ENCODE measurements at regions not wholly inside any gene's neighbourhood (a gene's known extent, or its start where the extent isn't known, plus 50 kb on each side); places are given as distances from the start of the nearest gene placed in this dataset.

- intact Hi-C loops (cut with DNase I; ENCODE audit: low total_unique reads) = loop anchor here (5.0 kb wide), 1 partner anchor 200 kb away; no protein-coding TSS in a partner anchor
- 91 to 97% methylated on average over 2 of the region's 2 CpGs for WGBS, 2 donors
- DNase-seq (ENCODE audit: low spot score in 2 of 2) = no peak
- no peak for TF ChIP-seq POLR2A (IDR thresholded peaks at IDR 0.05)
- no peak overlapping the region for H3K4me3 ChIP-seq (ENCODE audit: low read depth, poor library complexity, severe bottlenecking)
Measured at GRCh38 chr3:64397573-64397972, 172.3 kb upstream of the PRICKLE2 start.

- no peak for DNase-seq (ENCODE audit: low spot score in 2 of 2)
- WGBS, 2 donors = 67 to 80% methylated on average over 2 of the region's 2 CpGs
- intact Hi-C loops (cut with DNase I; ENCODE audit: low total_unique reads) = loop anchor here (5.0 kb wide), 1 partner anchor 198 kb away; no protein-coding TSS in a partner anchor
- no peak overlapping the region for H3K4me3 ChIP-seq (ENCODE audit: low read depth, poor library complexity, severe bottlenecking)
- TF ChIP-seq CTCF (IDR thresholded peaks at IDR 0.05) (no peak), POLR2A (IDR thresholded peaks at IDR 0.05) (no peak)
Measured at GRCh38 chr3:64395490-64395889, 170.2 kb upstream of the PRICKLE2 start.

- DNase-seq (ENCODE audit: low spot score in 2 of 2) = no peak
- no peak overlapping the region for H3K4me3 ChIP-seq (ENCODE audit: low read depth, poor library complexity, severe bottlenecking)
- WGBS, 2 donors = 90 to 95% methylated on average over 5 of the region's 5 CpGs
- TF ChIP-seq POLR2A (IDR thresholded peaks at IDR 0.05) (no peak), CTCF (IDR thresholded peaks at IDR 0.05) (no peak)
- intact Hi-C loops (cut with DNase I; ENCODE audit: low total_unique reads) = no loop called here
Measured at GRCh38 chr3:64393193-64393592, 167.9 kb upstream of the PRICKLE2 start.

- DNase-seq (ENCODE audit: low spot score in 2 of 2) = no peak
- 80% methylated on average over 6 of the region's 6 CpGs for WGBS, 2 donors
- TF ChIP-seq POLR2A (IDR thresholded peaks at IDR 0.05) (no peak), CTCF (IDR thresholded peaks at IDR 0.05) (no peak)
- no peak overlapping the region for H3K4me3 ChIP-seq (ENCODE audit: low read depth, poor library complexity, severe bottlenecking)
- intact Hi-C loops (cut with DNase I; ENCODE audit: low total_unique reads) = no loop called here
Measured at GRCh38 chr3:64392001-64392400, 166.7 kb upstream of the PRICKLE2 start.

GRCh38 chr3:64390893-64391292 is 165.6 kb upstream of the PRICKLE2 start:
- no peak for TF ChIP-seq POLR2A (IDR thresholded peaks at IDR 0.05)
- TF ChIP-seq CTCF (IDR thresholded peaks at IDR 0.05) = no peak
- DNase-seq (ENCODE audit: low spot score in 2 of 2) = no peak
- intact Hi-C loops (cut with DNase I; ENCODE audit: low total_unique reads) = no loop called here
- H3K4me3 ChIP-seq (ENCODE audit: low read depth, poor library complexity, severe bottlenecking) = no peak overlapping the region

- no peak for DNase-seq (ENCODE audit: low spot score in 2 of 2)
- TF ChIP-seq CTCF (IDR thresholded peaks at IDR 0.05) = no peak
- TF ChIP-seq POLR2A (IDR thresholded peaks at IDR 0.05) = no peak
- H3K4me3 ChIP-seq (ENCODE audit: low read depth, poor library complexity, severe bottlenecking) = no peak overlapping the region
- 68 to 79% methylated on average over 4 of the region's 4 CpGs for WGBS, 2 donors
- intact Hi-C loops (cut with DNase I; ENCODE audit: low total_unique reads) = no loop called here
Measured at GRCh38 chr3:64388886-64389285, 163.6 kb upstream of the PRICKLE2 start.
